D721Med (cell line): ENCODE measurements at regions not wholly inside any gene's neighbourhood (a gene's known extent, or its start where the extent isn't known, plus 50 kb on each side); places are given as distances from the start of the nearest gene placed in this dataset.

Experiments
- DNase-seq: peaks from one replicate; pipeline ENCODE4 v3.0.0; 2011; ENCODE audit warnings: low spot score; ENCODE audit not compliant: insufficient read length
- FAIRE-seq: peaks from 2 replicates; lab custom pipeline; 2011; peaks lifted over from hg19 to GRCh38; lab: Jason Lieb, UNC
- TF ChIP-seq, protein P1 (sequence below): IDR thresholded peaks from 2 replicates; pipeline ENCODE4 v1.5.1; 2012; ENCODE audit warnings: mild to moderate bottlenecking, control low read depth; ENCODE audit not compliant: insufficient read depth; ENCODE audit errors: missing control alignments

DNA sequence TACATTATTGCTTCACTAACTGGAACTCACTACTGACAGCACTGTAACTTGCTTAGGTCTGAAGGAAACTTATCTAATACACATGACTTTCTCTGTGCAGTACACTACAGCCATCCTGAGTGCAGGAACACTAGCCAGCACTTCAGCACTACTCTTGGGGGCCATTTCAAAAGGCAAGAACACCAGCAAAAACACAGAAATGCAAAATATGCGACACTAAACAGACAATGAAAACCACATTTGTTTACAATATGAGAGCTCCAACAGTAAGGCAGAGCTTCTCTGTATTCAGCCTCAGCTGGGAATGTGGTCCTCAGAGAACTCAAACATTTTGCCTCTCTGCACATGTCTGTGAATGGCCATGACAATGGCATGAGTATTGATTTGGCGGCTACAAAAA, 109.6 kb downstream of the ARRDC4 start:
- TF ChIP-seq, protein P1, sequence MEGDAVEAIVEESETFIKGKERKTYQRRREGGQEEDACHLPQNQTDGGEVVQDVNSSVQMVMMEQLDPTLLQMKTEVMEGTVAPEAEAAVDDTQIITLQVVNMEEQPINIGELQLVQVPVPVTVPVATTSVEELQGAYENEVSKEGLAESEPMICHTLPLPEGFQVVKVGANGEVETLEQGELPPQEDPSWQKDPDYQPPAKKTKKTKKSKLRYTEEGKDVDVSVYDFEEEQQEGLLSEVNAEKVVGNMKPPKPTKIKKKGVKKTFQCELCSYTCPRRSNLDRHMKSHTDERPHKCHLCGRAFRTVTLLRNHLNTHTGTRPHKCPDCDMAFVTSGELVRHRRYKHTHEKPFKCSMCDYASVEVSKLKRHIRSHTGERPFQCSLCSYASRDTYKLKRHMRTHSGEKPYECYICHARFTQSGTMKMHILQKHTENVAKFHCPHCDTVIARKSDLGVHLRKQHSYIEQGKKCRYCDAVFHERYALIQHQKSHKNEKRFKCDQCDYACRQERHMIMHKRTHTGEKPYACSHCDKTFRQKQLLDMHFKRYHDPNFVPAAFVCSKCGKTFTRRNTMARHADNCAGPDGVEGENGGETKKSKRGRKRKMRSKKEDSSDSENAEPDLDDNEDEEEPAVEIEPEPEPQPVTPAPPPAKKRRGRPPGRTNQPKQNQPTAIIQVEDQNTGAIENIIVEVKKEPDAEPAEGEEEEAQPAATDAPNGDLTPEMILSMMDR = no peak
- FAIRE-seq = no peak
- DNase-seq = no peak

DNA sequence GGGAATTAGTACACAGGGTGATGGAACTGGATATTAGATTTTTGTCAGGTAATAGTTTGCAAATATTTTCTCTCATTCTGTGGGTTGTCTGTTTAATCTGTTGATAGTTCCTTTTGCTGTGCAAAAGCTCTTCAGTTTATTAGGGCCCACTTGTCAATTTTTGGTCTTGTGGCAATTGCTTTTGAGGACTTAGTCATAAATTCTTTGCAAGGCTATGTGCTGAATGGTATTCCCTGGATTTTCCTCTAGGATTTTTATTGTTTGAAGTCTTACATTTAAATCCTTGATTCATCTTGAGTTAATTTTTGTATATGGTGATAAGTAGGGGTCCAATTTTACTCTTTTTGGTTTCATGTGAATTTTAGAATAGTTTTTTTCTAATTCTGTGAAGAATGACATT, 111.3 kb downstream of the ARRDC4 start:
- TF ChIP-seq, protein P1 = no peak
- FAIRE-seq (no peak), DNase-seq (no peak)

DNA sequence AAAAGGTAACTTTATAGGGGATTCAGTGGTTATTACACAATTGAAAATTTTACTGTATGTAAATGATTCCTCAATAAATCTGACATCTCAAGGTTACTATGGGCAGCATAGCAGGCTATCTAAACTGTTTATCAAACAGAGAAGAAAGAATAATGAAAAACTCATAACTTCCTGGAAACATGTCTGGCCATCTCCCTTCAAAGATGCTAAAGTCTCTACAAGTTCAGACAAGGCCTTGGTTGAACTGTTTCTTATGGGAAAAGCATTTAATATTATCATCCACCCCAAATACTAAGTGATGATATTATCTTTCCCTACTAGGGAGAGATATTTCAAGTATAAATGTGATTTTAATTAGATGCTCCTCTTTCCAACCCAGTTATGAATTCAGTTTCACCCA, 114.9 kb downstream of the ARRDC4 start:
- TF ChIP-seq, protein P1 = no peak
- FAIRE-seq (no peak), DNase-seq (no peak)

DNA sequence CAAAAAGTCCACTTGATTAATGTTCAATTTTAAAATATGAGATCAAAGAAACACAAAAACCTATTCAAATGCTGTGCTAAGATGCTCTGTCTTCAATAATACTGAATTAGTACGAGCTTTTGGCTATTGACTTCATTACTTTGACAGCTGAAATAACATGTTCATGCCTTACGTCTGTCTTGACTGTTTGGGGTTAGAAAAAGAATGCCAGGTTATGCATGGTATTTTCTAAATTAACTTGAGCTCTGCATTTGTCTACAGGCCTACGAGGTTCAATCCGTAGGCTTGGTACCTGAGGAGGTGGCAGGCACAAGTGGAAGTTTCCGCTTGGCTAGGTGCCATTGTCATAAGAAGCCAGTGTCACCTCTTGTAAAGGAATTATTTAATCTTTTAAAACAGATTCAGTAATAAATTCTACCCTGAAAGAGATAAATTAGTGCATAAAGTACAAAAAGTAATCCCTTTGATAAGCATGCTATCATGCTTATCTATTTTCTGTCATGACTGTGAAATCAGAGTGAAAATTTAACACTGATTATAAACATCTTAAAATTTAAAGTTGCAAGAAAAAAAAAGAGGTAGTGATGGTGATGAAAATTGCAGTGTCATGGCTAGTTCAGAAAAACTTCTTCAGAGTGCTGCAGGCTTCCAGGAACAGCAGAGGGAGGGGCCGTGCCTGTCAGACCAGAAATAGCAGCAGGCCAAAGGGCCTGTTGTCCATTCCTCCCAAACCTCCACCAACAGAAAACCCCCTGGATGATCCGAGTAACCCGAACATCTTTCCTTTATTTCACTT, 115.7 kb downstream of the ARRDC4 start:
- DNase-seq = no peak
- TF ChIP-seq, protein P1 = no peak
- FAIRE-seq = no peak

DNA sequence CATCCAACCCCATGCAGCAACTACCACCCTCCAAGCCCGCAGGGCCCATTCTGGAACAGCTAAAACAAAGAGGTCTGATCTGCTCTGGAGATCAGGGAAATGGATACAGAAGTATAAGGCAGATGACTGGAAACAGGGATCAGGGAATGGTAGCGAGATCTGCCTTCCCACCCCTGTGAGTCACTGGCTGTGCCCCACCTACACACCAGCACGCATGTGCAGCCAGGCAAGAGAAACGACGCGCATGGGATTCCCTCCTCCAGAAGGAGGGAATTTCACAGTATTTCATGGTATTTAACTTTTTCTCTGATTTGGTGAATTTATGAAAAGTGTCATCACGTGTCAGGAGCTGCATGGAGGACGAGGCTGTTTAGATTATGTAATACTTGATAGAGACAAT, 116.7 kb downstream of the ARRDC4 start:
- no peak for FAIRE-seq
- no peak for DNase-seq
- TF ChIP-seq, protein P1 = no peak

DNA sequence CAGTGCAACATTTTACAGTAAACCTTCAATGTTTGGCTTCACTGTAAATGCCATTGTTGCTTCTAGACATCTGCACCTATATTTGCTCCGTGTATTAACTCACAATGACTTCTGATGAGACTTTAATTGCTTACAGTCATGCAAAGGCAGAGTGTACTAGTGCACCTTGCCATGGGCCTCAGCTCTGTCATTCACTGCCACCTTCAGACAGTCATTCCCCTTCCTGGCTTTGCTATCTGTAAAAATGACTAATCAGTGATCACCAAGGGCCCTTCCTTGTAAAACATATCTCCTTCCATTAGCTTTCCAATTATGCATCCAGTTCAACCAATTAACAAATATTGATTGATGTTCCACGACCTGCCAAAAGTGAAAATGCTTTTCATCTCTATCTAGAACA, 120.3 kb downstream of the ARRDC4 start:
- DNase-seq = no peak
- no peak for FAIRE-seq
- TF ChIP-seq, protein P1 = no peak

DNA sequence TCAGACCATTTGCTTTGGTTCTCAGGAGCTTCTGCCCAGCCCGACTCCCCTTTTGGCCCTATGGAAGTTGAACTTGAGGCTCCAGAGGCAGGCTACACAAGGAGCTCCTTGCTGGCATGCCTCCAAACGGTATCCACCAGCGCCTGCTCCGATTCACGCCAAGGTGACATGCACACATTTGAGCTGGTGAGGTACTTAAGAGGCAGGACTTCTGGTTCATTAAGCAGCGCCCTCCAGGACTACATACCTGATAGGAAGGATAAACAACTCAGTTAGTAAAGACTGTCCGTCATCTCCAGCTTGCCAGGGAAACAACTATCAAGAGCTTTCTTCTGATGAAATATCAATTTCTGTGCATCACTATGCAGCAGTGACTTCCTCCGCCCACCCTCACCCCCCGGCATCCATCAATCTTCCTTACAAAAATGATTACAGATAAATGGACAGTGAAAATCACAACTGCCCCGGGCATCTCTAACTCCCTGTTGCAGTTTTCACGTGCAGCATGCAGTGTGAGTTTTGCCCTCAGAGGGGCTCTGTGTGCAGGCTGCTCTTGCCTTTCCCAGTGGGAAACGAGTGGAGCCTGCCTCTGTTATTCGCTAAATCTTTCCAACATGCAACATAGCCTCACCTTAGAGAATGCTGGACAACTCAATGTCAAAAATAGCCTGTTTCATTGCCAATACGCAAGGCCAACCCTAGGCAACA, 122.9 kb downstream of the ARRDC4 start:
- TF ChIP-seq, protein P1 = no peak
- FAIRE-seq = no peak
- DNase-seq = no peak
